ENCODE measurements at regions not wholly inside any gene's neighbourhood (a gene's known extent, or its start where the extent isn't known, plus 50 kb on each side); places are given as distances from the start of the nearest gene placed in this dataset.

- FAIRE-seq (no peak), DNase-seq (ENCODE audit: low spot score) (no peak)
- CTCF ChIA-PET (ENCODE audit: low intra/inter-chr PET ratio, low total read pairs), result no interaction called here
- TF ChIP-seq THAP8 (CRISPR knock-in tag; IDR thresholded peaks at IDR 0.05; ENCODE audit: borderline replicate concordance), result no peak
- no peak for TF ChIP-seq TRIM24 (CRISPR knock-in tag; IDR thresholded peaks at IDR 0.05)
- no peak for TF ChIP-seq ZNF558 (CRISPR knock-in tag; IDR thresholded peaks at IDR 0.05; ENCODE audit: borderline replicate concordance)
- TF ChIP-seq TFDP1 (CRISPR knock-in tag; IDR thresholded peaks at IDR 0.05; ENCODE audit: borderline replicate concordance), result no peak
- TF ChIP-seq ZUFSP (CRISPR knock-in tag; IDR thresholded peaks at IDR 0.05; ENCODE audit: borderline replicate concordance), result no peak
- no peak for TF ChIP-seq UBTF (CRISPR knock-in tag; IDR thresholded peaks at IDR 0.05)
- no peak for TF ChIP-seq ZNF761 (CRISPR knock-in tag; conservative IDR thresholded peaks at IDR 0.05)
- TF ChIP-seq PRDM10 (CRISPR knock-in tag; IDR thresholded peaks at IDR 0.05; ENCODE audit: low read depth), result no peak
- no peak for TF ChIP-seq FOSL2 (CRISPR knock-in tag; IDR thresholded peaks at IDR 0.05)
- TF ChIP-seq ZNF597 (CRISPR knock-in tag; IDR thresholded peaks at IDR 0.05), result no peak
- TF ChIP-seq AGO2 (optimal IDR thresholded peaks at IDR 0.05; ENCODE audit: low read depth, low read length), result no peak
- TF ChIP-seq ETV6 (CRISPR knock-in tag; conservative IDR thresholded peaks at IDR 0.05), result no peak
- no peak for TF ChIP-seq TMF1 (CRISPR knock-in tag; IDR thresholded peaks at IDR 0.05; ENCODE audit: low read depth)
- TF ChIP-seq PAF1 (CRISPR knock-in tag; IDR thresholded peaks at IDR 0.05), result no peak
These were observed 98.6 kb downstream of the TNFAIP2 start for GRCh38 chr14:103221781-103222358.

More at GRCh38 chr14:103221781-103222358, 98.6 kb downstream of the TNFAIP2 start:
- H3K27me3 ChIP-seq (ENCODE audit: control insufficient read depth in 1 of 2, insufficient read depth in 2 of 2, low read length in 2 of 2), result peaks cover 2 to 11% of the 10 kb centered on the region in 2 experiments; a peak in 4 of 5 replicates
- no peaks in the 10 kb centered on the region for H3K79me2 ChIP-seq (ENCODE audit: insufficient read depth, low read length)
- H3K36me3 ChIP-seq (replicated peaks in 1 of 2; ENCODE audit: control insufficient read depth in 1 of 2, insufficient read depth in 2 of 2, low read length in 2 of 2), result no peaks in the 10 kb centered on the region
- no peak overlapping the region for H3K9ac ChIP-seq (ENCODE audit: insufficient read depth, low read depth, low read length)
- no peak for ATAC-seq
- in situ Hi-C loops (cut with HindIII; ENCODE audit: extremely low pct_ligation_motif_present, low pct_unique_long_range_greater_than_20kb) (no loop called here), intact Hi-C loops (cut with micrococcal nuclease; ENCODE audit: unreplicated experiment) (no loop called here)
- H3K27ac ChIP-seq (ENCODE audit: extremely low read length, insufficient read depth, low read length), result no peak overlapping the region
- POLR2A ChIA-PET, result no interaction called here
- no TSS peak for BruUV-seq (replicated peaks)
- H2AFZ ChIP-seq (ENCODE audit: low read length), result no peak overlapping the region
- peaks cover 21% of the 10 kb centered on the region for H3K4me1 ChIP-seq (ENCODE audit: insufficient read depth, low read length)
- H3K4me3 ChIP-seq (replicated peaks in 1 of 3; ENCODE audit: insufficient read depth in 1 of 3, low read depth in 2 of 3, low read length in 3 of 3), result no peak overlapping the region
- WGBS (ENCODE audit: low lambda C conversion rate), result 79% methylated on average over 5 of the region's 13 CpGs
- no peaks in the 10 kb centered on the region for H4K20me1 ChIP-seq (ENCODE audit: insufficient read depth, low read length)
- no peak overlapping the region for H3K4me2 ChIP-seq (ENCODE audit: low read depth, low read length)
- 0 out of 2 replicates have a peak, but pooled peaks cover 6% of the 10 kb centered on the region for H3K9me3 ChIP-seq (ENCODE audit: low read length)

Measured in HepG2 (cell line).